HG02943 (cell line): ENCODE measurements at regions not wholly inside any gene's neighbourhood (a gene's known extent, or its start where the extent isn't known, plus 50 kb on each side); places are given as distances from the start of the nearest gene placed in this dataset.

Experiments used
- ATAC-seq: cut with Tn5 transposase; IDR thresholded peaks from one replicate; pipeline ENCODE4 v1.9.1; 2021; ENCODE audit warnings: mild to moderate bottlenecking, low read depth, moderate library complexity; ENCODE audit not compliant: unreplicated experiment

DNA sequence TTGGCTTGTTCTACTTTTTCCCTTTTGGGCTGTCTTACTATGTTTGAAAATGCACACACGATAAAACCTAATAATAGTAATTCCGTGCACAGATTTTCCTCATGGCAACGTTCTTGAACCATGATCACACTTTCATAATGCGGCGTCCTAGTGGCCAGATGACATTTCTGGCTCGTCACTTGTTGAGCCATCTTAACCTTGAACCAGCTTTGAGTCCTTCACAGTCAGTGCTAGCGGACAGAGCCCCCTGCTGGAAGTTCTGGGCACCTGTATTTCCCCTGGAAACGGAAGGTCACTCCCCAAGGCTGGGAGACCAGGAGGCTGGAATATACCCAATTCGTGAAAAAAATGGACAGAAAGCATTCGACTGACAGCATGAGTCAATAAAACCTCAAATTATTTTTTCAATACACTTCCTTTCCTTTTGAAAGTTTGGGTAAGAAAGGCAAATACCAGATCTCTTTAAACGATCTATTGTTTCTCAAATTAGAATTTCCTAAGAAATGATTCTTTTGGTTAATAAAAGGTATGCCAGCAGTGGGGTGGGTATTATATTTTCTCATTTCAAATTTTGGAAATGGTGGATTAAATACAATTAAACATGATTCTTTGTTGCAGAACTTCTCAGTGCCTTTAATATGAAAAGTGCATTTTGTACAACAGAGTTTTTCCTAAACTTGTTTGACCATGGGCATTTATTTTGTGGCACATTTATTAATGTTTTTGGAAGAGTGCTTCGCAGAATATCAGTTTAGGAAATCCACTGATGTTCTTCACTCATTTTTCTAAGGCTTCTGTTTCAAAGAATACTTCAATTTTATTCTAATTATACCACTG, 542.3 kb downstream of the QKI start:
- peak; percentile 94 for ATAC-seq

DNA sequence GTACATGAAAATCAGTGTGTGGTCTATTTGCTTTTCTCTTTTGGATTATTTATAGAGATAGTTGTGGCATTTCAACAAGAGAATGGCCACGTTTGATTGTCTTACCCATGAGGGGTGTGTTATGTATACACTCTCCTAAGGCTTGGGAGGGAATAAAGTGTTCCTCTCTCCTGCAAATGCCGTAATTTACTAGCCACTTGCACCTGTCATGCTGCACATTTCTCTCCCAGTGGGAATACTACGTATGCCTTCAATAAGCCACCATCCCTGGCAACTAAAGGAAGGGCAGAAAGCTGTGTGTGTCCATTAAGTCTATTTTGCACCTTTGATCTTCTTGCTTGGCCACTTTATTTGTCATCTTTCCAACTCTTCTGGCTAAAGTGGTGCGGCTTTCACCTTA, 541.2 kb downstream of the QKI start:
- ATAC-seq = no peak

DNA sequence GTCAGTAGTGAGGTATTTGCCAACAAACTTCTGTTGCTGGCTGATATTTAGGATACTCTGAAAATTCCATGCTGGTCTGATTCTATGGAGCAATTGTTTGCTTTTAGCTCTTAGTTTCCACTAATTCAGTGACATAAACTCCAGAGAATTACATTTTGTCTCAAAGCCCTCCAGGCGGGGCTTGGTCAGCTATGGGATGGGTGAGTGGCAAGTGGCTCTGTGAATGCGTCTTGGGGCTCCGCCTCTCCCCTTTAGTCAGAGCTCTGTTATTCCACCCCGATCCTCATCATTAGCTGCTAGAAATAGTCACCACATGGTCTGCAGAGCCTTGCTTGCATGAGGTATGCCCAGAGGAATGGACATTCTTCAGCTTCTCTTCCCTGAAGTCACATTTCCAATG, 540.6 kb downstream of the QKI start:
- no peak for ATAC-seq

DNA sequence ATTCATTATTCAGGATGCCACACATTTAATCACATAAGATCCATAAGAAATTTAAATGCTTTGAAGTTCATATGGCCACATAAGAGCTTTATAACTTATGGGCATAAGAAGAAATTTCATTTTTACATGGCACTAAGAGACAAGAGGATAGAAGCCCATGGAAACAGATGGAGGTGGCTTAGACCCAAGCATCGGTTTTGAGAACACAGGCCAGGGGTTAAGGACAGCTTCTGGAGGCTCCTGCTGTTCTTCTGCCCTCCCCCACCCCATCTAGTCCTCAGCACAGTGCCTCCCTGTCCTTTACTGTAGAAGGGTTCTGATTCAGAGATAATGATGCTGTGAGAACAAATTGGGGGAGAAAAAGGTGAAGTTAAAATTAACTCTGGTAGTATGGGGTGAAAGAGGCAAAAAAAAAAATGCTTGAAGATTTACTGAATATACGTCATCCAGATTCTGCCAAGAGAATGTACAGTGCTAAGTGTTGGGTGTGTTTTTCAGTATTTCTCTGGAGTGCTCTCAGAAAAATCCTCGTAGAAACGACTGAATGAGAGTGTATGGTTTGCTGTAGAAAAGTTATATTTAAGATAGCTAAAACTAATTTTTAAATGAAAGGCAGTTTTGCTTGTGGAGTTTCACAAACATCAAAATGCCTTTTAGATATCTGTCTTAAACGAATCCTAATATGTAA, 539.7 kb downstream of the QKI start:
- ATAC-seq = no peak

DNA sequence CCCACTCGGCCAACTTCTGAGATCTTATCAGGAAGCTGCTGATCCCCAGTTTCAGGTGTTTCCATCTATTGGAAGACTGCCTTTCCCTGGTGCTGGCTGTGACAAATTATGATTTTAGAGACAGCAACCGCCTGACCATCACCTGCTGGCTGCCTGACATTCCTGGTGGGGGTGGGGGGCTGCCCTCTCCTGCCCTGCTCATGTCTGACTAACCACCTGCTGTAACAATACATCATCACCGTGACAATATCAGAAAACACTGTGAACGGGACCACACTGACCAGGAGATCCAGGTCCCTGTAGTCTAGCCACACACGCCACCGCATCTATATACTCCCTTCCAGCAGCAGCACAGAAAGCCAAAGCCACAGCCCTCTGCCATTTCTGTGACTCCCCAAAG, 537.5 kb downstream of the QKI start:
- no peak for ATAC-seq

DNA sequence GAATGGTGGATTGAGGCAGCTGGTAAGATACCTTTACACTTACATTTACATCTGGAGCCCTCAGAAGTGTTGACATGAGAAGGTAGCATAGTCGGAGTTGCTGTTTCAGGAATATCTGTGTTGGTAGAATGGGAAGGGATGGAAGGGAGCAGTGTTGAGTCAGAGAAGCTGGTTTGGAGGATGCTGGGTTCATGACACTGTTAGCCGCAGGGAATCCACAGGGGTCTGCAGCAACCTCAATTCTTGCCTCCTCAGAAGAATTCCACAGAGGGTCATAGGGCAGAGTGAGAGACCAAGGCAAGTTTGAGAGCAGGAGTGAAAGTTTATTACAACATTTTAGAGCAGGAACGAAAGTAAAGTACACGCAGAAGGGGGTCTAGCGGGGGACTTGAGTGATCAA, 536.8 kb downstream of the QKI start:
- no peak for ATAC-seq

DNA sequence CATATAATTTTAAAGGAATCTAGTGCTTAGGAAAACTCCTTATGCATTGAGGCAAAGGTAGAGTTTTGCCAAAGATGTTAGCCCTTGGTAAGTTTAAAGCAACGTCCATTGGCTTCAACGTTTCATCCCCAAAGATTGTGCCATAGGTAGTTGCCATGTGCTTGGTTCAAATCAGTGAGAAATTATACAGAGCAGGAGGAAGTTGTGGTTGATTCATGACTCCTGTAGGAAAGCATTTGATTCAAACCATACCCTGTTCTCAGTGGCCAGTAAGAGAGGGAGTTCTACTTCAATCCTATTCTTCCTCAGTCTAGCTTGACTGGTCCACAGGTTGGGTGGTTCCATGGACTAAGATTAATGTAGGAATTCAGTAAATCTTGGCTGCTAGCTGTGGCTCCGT, 535.6 kb downstream of the QKI start:
- ATAC-seq = no peak

DNA sequence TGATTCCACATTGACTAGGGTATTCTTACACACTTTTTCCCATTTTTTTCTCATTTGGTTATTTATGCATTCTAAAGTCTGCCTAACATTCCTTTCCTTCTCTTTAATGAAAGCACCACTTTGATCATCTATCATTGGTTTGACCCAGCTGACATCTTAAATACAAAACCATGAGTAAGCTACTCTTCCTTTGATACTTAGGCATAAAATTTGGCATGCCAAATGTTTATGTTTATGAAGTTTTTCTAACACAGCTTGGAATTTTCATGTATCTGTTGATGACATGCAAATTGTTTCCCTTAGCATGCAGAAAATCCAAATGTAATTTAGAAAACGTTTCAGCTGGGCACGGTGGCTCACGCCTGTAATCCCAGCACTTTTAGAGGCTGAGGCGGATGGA, 534.9 kb downstream of the QKI start:
- ATAC-seq = no peak

DNA sequence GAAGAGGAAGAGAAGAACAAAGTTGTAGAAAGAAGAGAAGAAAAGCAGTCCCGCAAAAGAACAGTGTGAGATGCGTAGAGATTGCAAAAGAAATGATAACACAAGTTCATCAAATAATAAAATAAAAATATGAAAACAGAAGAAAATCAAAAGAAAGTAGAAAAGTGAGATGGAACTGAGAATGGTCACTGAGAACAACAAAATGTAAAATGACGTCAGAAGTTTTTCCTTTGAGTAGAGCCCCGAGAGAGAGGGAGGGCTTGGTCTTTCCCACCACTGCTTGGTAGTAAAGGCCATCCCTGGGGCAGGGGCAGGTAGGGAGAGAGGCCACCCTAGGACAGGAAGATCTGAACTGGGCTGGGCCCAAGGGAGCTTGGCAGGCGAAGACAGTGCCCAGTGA, 533.7 kb downstream of the QKI start:
- no peak for ATAC-seq

DNA sequence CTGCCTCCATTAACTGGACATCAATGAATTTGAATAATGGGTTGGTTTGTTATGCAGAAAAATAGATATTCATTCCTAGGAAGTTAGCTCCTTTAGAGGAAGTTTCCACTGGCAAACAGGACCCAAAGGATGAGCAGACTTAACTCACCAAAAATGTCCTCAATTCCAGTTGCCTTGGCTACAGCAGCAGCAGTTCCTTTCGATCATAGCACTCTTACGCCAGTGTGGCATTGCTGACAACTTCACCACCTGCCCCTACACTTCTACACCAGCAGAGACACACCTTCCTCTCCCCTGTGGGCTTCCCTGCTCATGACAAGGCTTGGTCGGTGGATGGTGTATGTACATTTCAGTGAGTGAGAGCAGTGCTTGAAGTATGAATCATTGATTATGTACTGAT, 532.8 kb downstream of the QKI start:
- no peak for ATAC-seq

DNA sequence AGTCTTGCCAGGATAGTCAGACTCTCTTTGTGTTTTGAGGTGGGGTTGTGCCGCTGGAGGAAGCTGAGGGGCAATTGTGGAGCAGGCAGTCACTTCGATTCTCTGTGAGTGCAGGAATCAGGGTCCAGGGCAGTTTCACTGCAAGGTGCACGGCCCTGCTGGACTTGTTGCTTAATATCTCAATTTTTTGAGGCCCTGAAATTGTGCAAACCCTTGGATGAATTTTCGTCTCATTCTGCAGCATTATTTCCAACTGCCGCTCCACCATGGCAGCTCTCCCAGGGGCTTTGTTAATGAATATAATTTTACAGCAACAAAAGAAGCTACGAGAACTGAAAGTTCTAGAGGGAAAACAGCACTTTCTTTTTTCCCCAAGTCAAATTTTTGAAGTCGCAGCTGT, 531.9 kb downstream of the QKI start:
- ATAC-seq = no peak

DNA sequence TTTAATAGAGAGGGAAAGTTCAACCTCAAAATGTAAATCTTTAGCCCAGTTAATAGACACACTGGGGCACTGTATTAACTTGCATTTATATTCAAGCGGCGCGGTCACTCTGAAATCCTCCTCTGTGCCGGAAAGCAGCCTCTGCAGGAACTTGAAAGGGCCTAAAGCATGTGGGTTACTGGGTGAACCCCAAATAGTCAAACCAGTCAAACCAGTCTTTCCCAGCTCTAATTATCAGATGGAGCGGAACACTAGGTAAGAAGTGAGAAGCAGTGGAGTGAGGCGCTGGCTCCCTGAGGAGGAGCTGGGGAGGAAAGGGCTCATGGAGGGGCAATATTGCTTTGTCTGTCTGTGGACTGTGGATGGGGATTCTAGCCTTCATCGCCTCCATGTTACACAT, 531.3 kb downstream of the QKI start:
- ATAC-seq = no peak

DNA sequence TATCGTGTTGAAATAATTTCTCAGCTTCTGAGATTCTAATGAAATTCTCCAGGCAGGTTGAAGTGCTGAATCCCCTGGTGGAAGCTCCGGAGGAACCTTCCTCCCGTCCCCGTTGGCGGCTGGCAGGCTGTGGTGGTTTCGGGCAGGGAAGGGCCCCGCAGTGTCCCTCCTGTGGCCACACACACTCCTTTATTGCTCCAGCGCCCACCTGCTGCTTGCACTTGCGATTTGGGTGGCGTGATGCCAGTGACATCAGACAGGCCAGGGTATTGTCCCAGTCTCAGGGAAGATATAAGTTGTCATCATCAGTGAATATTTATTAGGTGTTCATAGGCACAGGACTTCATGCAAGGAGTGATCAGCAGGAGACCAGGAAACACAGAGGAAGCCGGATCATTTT, 530.4 kb downstream of the QKI start:
- ATAC-seq = no peak

DNA sequence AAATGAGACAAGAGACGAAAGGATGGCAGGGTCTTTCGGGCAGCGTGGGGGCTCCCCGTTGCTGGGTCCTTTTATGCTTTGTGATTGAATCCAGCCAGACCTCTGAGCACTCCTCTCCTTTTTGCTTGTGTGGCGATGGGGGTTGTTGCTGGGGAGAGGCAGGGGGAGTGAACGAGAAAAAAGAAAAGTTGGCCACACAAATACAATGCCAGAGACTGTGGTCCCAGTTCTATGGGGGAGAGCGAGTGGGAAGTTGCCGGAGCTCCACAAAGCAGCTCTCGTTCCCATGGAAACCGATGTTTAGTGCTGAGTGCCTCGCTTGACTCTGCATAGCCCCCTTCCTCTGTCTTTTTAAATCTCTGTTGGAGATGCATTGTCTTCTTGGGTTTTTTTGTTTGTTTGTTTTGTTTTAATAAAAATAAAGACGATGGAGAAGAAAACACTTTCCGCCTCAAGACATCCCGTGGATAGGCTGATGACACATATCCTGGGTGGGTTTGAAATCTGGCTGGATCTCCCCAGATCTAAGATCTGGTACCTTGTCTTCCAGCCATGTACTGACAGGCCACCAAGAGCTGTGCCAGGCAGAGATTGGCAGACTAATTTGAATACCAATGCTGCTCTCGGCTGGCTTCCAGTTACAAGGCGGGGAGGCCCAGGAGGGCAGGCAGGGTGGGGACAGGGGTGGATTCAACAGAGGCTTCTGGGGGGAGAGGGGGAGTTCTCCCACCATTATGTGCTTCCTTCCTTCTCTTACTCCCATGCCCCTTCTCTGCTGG, 529.3 kb downstream of the QKI start:
- ATAC-seq = no peak

DNA sequence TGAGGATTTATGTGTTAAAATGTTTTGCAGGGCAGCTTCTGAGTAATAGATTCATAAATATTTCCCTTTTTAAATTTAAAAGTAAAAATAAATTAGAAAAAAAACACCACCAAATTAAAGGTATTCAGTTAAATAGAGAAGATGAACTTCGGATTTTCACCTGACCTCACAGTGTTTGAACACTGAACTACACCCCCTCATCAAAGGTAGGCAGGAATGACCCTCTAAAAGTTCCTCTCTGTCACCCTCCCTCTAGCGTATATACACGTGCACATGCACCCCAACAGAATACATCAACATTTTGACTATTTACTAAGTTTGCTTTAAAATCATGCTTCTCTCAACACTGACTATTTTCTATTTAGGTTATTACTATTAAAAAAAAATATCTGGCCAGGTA, 528.3 kb downstream of the QKI start:
- ATAC-seq = no peak

DNA sequence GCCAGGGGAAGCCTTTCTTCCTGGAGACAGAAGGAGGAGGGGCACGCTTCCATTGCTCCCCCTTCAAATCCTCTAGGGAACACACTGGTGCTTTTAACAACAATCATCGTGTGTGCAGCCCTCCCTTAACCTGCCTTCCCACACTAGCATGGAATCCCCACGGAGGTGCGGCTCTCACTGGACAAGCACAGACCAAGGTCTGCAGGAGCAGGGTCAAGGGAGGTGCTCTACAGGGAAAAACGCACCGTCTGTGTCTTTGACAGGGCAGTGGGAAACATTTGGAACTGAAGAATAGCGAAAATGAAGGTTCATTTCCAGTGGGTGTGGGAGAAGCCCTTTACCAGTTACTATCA, 527.1 kb downstream of the QKI start:
- ATAC-seq = no peak

DNA sequence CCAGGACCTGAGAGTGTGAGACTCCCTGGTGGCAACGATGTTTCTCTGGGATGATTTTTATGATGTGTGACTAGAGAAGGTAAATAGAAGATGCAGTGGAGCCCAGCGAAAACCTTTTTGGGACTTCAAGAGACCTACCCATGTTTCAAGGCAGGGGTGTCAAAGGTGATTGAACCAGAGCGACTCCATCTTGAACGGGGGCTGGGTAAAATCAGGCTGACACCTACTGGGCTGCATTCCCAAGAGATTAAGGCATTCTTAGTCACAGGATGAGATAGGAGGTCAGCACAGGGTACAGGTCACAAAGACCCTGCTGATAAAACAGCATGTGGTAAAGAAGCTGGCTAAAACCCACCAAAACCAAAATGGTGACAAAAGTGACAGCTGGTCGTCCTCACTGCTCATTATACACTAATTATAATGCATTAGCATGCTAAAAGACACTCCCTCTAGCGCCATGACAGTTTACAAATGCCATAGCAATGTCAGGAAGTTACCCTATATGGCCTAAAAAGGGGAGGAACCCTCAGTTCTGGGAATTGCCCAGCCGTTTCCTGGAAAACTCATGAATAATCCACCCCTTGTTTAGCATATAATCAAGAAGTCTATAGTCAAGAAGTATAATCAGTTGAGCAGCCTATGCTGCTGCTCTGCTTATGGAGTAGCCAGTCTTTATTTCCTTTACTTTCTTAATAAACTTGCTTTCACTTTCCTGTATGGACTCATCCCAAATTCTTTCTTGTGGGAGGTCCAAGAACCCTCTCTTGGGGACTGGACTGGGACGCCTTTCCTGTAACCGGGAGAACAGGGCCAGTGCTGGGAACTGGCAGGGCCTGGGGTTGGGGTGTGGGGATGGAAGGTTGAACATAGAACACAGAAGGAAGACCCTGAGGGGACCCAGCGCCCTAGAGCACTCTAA, 526.4 kb downstream of the QKI start:
- no peak for ATAC-seq

DNA sequence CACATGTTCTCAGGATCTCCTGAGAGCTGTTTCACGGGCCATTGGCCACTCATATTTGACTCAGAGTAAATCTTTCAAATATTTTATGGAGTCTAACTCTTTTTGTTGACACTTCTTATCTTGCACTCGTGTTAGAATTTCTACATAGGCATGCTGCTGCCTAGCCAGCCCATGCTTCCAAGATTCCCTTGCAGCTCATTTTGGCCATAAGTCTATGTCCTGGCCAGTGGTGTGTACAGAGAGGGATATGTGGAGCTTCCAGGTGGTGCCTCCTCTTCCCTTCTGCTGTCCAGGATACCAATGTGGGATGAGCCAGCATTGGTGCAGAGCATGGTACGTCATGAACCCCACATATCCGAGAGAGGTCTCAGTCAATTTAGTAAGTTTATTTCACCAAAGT, 522.6 kb downstream of the QKI start:
- no peak for ATAC-seq

DNA sequence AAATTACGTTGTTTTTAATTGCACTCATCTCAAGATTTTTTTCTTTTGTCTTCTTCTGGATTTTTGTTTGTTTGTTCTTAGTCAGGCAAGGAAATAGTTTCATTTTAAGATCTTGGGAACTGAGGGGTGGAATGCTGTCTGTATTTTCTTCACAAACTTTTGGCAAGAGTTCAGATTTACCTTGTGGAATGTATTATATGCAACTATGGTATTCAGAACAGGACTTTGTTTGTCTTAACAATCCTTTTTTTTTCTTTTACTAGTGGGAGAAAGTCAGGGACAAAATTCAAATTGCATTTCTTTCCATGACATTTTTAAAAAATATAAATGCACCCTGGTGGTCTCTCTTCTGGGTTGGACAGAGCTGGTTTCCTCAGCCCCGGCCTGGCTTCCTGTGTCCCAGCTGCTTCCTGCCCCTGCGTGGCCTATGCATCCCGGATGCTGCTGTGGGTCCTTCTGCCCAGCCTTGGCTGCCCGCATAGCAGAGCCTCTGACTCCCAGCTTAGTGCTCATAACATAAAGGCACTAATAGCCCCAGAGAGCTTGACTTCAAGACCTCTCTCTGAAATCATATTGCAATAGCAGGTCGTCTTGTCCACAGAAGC, 520.7 kb downstream of the QKI start:
- no peak for ATAC-seq

DNA sequence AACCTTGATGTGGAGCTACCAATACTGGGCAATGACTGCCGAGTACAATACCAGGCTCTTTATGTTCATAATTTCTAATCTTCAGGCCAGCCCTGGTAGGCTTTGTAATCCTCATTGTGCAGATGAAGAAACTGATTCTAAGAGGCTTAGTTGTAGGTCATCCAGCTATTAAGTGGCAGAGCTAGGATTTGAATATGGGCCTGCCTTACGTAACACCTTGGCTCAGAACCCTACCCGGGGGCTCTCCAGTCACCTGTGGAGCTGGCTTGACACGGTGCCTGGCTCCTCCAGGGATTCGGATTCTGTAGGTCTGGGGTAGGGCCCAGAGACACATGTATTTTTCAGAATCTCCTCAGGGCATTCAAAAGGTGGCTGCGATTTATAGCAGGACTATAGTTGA, 515.5 kb downstream of the QKI start:
- ATAC-seq = no peak
